GM21619 (cell line): ENCODE measurements at regions not wholly inside any gene's neighbourhood (a gene's known extent, or its start where the extent isn't known, plus 50 kb on each side); places are given as distances from the start of the nearest gene placed in this dataset.

Experiments
- ATAC-seq: cut with Tn5 transposase; IDR thresholded peaks from one replicate; pipeline ENCODE4 v1.9.1; 2021; ENCODE audit not compliant: unreplicated experiment

GRCh38 chr6:40910260-40910893, 128.6 kb downstream of the UNC5CL start:
- ATAC-seq: no peak

- ATAC-seq: no peak
Observed at GRCh38 chr6:40909811-40910210, 129.2 kb downstream of the UNC5CL start.

- ATAC-seq: no peak
Observed at GRCh38 chr6:40907198-40907701, 131.8 kb downstream of the UNC5CL start.

GRCh38 chr6:40906759-40907158, 132.3 kb downstream of the UNC5CL start:
- no peak for ATAC-seq

GRCh38 chr6:40904583-40905194, 134.3 kb downstream of the UNC5CL start:
- no peak for ATAC-seq

- ATAC-seq: no peak
Observed at GRCh38 chr6:40903456-40903855, 135.6 kb downstream of the UNC5CL start.

GRCh38 chr6:40901322-40902055, 137.5 kb downstream of the UNC5CL start:
- no peak for ATAC-seq

GRCh38 chr6:40900791-40901190, 138.2 kb downstream of the UNC5CL start:
- ATAC-seq: no peak

- ATAC-seq: no peak
Observed at GRCh38 chr6:40899684-40900155, 139.3 kb downstream of the UNC5CL start.

- no peak for ATAC-seq
Observed at GRCh38 chr6:40898073-40898472, 140.9 kb downstream of the UNC5CL start.

- ATAC-seq: no peak
Observed at GRCh38 chr6:40897390-40898003, 141.5 kb downstream of the UNC5CL start.

- ATAC-seq: no peak
Observed at GRCh38 chr6:40896696-40897095, 142.3 kb downstream of the UNC5CL start.

- no peak for ATAC-seq
Observed at GRCh38 chr6:40894962-40895799, 143.8 kb downstream of the UNC5CL start.

- no peak for ATAC-seq
Observed at GRCh38 chr6:40893021-40893420, 146.0 kb downstream of the UNC5CL start.

- ATAC-seq: no peak
Observed at GRCh38 chr6:40892223-40892622, 146.8 kb downstream of the UNC5CL start.

- ATAC-seq: no peak
Observed at GRCh38 chr6:40891686-40892085, 147.3 kb downstream of the UNC5CL start.

- ATAC-seq: no peak
Observed at GRCh38 chr6:40891131-40891530, 147.9 kb downstream of the UNC5CL start.

- ATAC-seq: no peak
Observed at GRCh38 chr6:40889137-40889832, 149.7 kb downstream of the UNC5CL start.

GRCh38 chr6:40888456-40888990, 150.5 kb downstream of the UNC5CL start:
- no peak for ATAC-seq
